ENCODE measurements at regions not wholly inside any gene's neighbourhood (a gene's known extent, or its start where the extent isn't known, plus 50 kb on each side); places are given as distances from the start of the nearest gene placed in this dataset.

- H3K4me3 Mint-ChIP-seq: no peak overlapping the region
- H3K4me1 Mint-ChIP-seq: no peaks in the 10 kb centered on the region
- H3K9me3 Mint-ChIP-seq (ENCODE audit: low read depth): peaks cover 5% of the 10 kb centered on the region
- no peak for ATAC-seq
- H3K27me3 Mint-ChIP-seq: peaks cover 7% of the 10 kb centered on the region
- no peak for DNase-seq
- H3K36me3 Mint-ChIP-seq: no peaks in the 10 kb centered on the region
- CTCF ChIA-PET: interaction anchor here (1.9 kb wide), 1 partner anchor 10 kb away, joined by 9 read pairs; no protein-coding TSS in a partner anchor
- H3K27ac Mint-ChIP-seq: no peak overlapping the region
Observed at GRCh38 chr19:13579388-13580060, 73.2 kb upstream of the CACNA1A start.

- peaks cover 7% of the 10 kb centered on the region for H3K27me3 Mint-ChIP-seq
- no peaks in the 10 kb centered on the region for H3K36me3 Mint-ChIP-seq
- H3K4me3 Mint-ChIP-seq: no peak overlapping the region
- no peaks in the 10 kb centered on the region for H3K4me1 Mint-ChIP-seq
- DNase-seq (no peak), ATAC-seq (no peak)
- CTCF ChIA-PET: interaction anchor here (2.2 kb wide), 1 partner anchor 13 kb away, joined by 6 read pairs; no protein-coding TSS in a partner anchor
- H3K9me3 Mint-ChIP-seq (ENCODE audit: low read depth): peaks cover 5% of the 10 kb centered on the region
- H3K27ac Mint-ChIP-seq: no peak overlapping the region
Observed at GRCh38 chr19:13576726-13577125, 70.4 kb upstream of the CACNA1A start.

- Mint-ChIP-seq H3K27me3 (peaks cover 10% of the 10 kb centered on the region), H3K4me1 (no peaks in the 10 kb centered on the region), H3K9me3 (ENCODE audit: low read depth) (peaks cover 5% of the 10 kb centered on the region), H3K27ac (no peak overlapping the region), H3K36me3 (no peaks in the 10 kb centered on the region), H3K4me3 (no peak overlapping the region)
- no peak for ATAC-seq
- no peak for DNase-seq
- CTCF ChIA-PET: no interaction called here
Observed at GRCh38 chr19:13574933-13575332, 68.7 kb upstream of the CACNA1A start.

- Mint-ChIP-seq H3K9me3 (ENCODE audit: low read depth) (peaks cover 5% of the 10 kb centered on the region), H3K4me1 (no peaks in the 10 kb centered on the region), H3K27me3 (peaks cover 10% of the 10 kb centered on the region), H3K36me3 (no peaks in the 10 kb centered on the region), H3K4me3 (no peak overlapping the region), H3K27ac (no peak overlapping the region)
- ATAC-seq: no peak
- CTCF ChIA-PET: no interaction called here
- no peak for DNase-seq
Observed at GRCh38 chr19:13573056-13573667, 66.9 kb upstream of the CACNA1A start.

DNA sequence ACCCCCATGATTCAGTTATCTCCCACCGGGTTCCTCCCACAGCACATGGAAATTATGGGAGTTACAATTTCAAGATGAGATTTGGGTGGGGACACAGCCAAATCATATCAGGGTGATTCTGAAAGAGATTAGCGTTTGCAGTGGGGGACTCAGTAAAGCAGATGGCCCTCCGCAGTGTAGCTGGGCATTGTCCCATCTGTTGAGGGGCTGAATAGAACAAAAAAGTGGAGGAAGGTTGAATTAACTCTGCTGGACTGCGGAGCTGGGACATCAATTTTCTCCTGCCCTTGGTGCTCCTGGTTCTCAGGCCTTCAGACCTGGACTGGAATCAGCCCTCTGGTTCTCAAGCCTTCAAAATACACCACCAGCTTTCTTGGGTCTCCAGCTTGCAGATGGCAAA lies 55.2 kb upstream of the CACNA1A start:
- CTCF ChIA-PET: no interaction called here
- Mint-ChIP-seq H3K27ac (no peak overlapping the region), H3K9me3 (ENCODE audit: low read depth) (peaks cover 2% of the 10 kb centered on the region), H3K27me3 (no peaks in the 10 kb centered on the region), H3K36me3 (no peaks in the 10 kb centered on the region), H3K4me3 (no peak overlapping the region), H3K4me1 (no peaks in the 10 kb centered on the region)
- ATAC-seq: no peak
- no peak for DNase-seq

GRCh38 chr19:13557756-13558398 lies 51.6 kb upstream of the CACNA1A start:
- Mint-ChIP-seq H3K36me3 (no peaks in the 10 kb centered on the region), H3K27ac (no peak overlapping the region), H3K27me3 (no peaks in the 10 kb centered on the region), H3K9me3 (ENCODE audit: low read depth) (no peaks in the 10 kb centered on the region), H3K4me1 (no peaks in the 10 kb centered on the region), H3K4me3 (no peak overlapping the region)
- DNase-seq: no peak
- no peak for ATAC-seq
- CTCF ChIA-PET: no interaction called here

DNA sequence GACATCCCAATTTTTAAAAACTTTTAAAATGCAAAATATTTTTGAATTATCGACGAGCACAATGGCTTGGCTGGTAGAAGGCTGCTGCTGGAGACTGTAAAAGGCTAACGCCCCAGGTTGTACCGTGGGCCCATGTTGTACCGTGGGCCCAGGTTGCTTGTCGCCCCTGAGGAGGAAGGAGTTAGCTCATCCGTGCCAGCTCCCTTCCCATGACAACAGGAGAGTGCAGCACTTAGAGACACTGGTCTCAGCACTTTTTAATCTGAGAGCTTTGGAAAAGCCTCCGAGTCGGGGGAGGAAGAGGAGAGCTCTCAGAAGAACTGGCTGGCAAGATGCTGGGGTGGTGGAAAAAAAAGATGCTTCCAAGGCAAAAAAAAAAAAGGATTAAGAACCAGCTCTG lies 50.3 kb upstream of the CACNA1A start:
- no peaks in the 10 kb centered on the region for H3K9me3 Mint-ChIP-seq (ENCODE audit: low read depth)
- ATAC-seq (no peak), DNase-seq (no peak)
- H3K4me1 Mint-ChIP-seq: no peaks in the 10 kb centered on the region
- CTCF ChIA-PET: no interaction called here
- H3K27ac Mint-ChIP-seq: no peak overlapping the region
- H3K4me3 Mint-ChIP-seq: no peak overlapping the region
- H3K36me3 Mint-ChIP-seq: no peaks in the 10 kb centered on the region
- no peaks in the 10 kb centered on the region for H3K27me3 Mint-ChIP-seq

Data from activated CD8-positive, alpha-beta memory T cell treated with anti-CD3 and anti-CD28 coated beads, Interleukin-2, amount 10 ng/mL, durations not matched to agents 7 days and 5 days (primary cell).